Ishikawa (cell line): ENCODE measurements at regions not wholly inside any gene's neighbourhood (a gene's known extent, or its start where the extent isn't known, plus 50 kb on each side); places are given as distances from the start of the nearest gene placed in this dataset.

ENCODE experiments used
- CEBPB ChIP-seq: IDR thresholded peaks from 2 replicates; pipeline ENCODE4 v1.6.1; 2012
- CREB1 ChIP-seq: IDR thresholded peaks from 2 replicates; pipeline ENCODE4 v1.6.1; 2012; ENCODE audit warnings: low read depth
- EGR1 ChIP-seq: IDR thresholded peaks from 2 replicates; pipeline ENCODE4 v1.6.1; 2012
- EP300 ChIP-seq: IDR thresholded peaks from 2 replicates; pipeline ENCODE4 v1.6.1; 2012; ENCODE audit warnings: borderline replicate concordance
- FOXM1 ChIP-seq: IDR thresholded peaks from 2 replicates; pipeline ENCODE4 v1.6.1; 2012; ENCODE audit warnings: low read depth, borderline replicate concordance
- MAX ChIP-seq: IDR thresholded peaks from 2 replicates; pipeline ENCODE4 v1.6.1; 2012
- NFIC ChIP-seq: IDR thresholded peaks from 2 replicates; pipeline ENCODE4 v1.6.1; 2012
- RAD21 ChIP-seq: IDR thresholded peaks from 2 replicates; pipeline ENCODE4 v1.6.1; 2012; ENCODE audit warnings: low read depth
- REST ChIP-seq: IDR thresholded peaks from 2 replicates; pipeline ENCODE4 v1.6.1; 2012; ENCODE audit warnings: low read depth, mild to moderate bottlenecking
- TAF1 ChIP-seq: IDR thresholded peaks from 2 replicates; pipeline ENCODE4 v1.6.1; 2012; ENCODE audit warnings: low read depth, mild to moderate bottlenecking
- TCF12 ChIP-seq: IDR thresholded peaks from 2 replicates; pipeline ENCODE4 v1.6.1; 2012; ENCODE audit warnings: low read depth
- TEAD4 ChIP-seq: IDR thresholded peaks from 2 replicates; pipeline ENCODE4 v1.6.1; 2012
- USF1 ChIP-seq: IDR thresholded peaks from 2 replicates; pipeline ENCODE4 v1.6.1; 2012
- YY1 ChIP-seq: IDR thresholded peaks from 2 replicates; pipeline ENCODE4 v1.6.1; 2012; ENCODE audit warnings: low read depth
- ZBTB7A ChIP-seq: IDR thresholded peaks from 2 replicates; pipeline ENCODE4 v1.6.1; 2012; ENCODE audit warnings: low read depth

- TF ChIP-seq EGR1 (no peak), REST (no peak), ZBTB7A (no peak), NFIC (no peak), CREB1 (no peak), YY1 (no peak), EP300 (no peak), USF1 (no peak), MAX (no peak), TEAD4 (no peak)
These were observed 142.8 kb upstream of the MBL2 start for GRCh38 chr10:52915391-52915790.

GRCh38 chr10:52911163-52911562 lies 138.6 kb upstream of the MBL2 start:
- TF ChIP-seq EP300 (no peak), EGR1 (no peak), CEBPB (no peak), NFIC (no peak), CREB1 (no peak), FOXM1 (no peak), YY1 (no peak), TAF1 (no peak), TCF12 (no peak), ZBTB7A (no peak), MAX (no peak), REST (no peak)

- TF ChIP-seq EGR1 (no peak), REST (no peak), CEBPB (no peak), FOXM1 (no peak)
These were observed 135.9 kb upstream of the MBL2 start for GRCh38 chr10:52908478-52908877.

- TF ChIP-seq EP300 (no peak), TEAD4 (no peak), TCF12 (no peak)
These were observed 133.5 kb upstream of the MBL2 start for GRCh38 chr10:52906046-52906445.

- TF ChIP-seq MAX (no peak), TAF1 (no peak), CEBPB (no peak), YY1 (no peak), ZBTB7A (no peak), EP300 (no peak), FOXM1 (no peak), RAD21 (no peak)
These were observed 130.9 kb upstream of the MBL2 start for GRCh38 chr10:52903397-52903938.
